Body of pancreas (tissue), 4 donors: ENCODE measurements at regions not wholly inside any gene's neighbourhood (a gene's known extent, or its start where the extent isn't known, plus 50 kb on each side); places are given as distances from the start of the nearest gene placed in this dataset.

ENCODE experiments used
- POLR2A ChIP-seq, 3 donors: fragments of 450-650 bp; IDR thresholded peaks; one replicate each; pipeline ENCODE4 v1.6.1; 2016; ENCODE audit warnings: antibody characterized with exemption in 3 of 3, mild to moderate bottlenecking in 2 of 3
- TF ChIP-seq, protein P1 (sequence below), 7 experiments: fragments of 450-650 bp in 4 of 7; fragments of 200-600 bp in 3 of 7; sonication (generic) in 3 of 7; IDR thresholded peaks; one replicate each; pipeline ENCODE4 v1.5.1; 2016 to 2019; ENCODE audit warnings: antibody characterized with exemption in 7 of 7

DNA sequence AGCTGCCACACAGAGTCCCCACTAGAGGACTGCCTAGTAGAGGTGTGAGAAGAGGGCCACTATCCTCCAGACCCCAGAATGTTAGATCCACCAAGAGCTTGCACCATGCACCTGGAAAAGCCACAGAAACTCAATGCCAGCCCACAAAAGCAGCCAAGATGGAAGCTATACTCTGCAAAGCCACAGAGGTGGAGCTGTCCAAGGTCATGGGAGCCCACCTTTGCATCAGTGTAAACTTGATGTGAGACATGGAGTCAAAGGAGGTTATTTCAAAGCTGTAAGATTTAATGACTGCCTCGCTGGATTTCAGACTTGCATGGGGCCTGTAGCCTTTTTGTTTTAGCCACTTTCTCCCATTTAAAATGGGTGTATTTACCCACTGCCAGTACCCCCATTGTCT is 1030.1 kb upstream of the GRIA3 start:
- no peak for TF ChIP-seq POLR2A (IDR thresholded peaks at IDR 0.05)
- TF ChIP-seq, protein P1, sequence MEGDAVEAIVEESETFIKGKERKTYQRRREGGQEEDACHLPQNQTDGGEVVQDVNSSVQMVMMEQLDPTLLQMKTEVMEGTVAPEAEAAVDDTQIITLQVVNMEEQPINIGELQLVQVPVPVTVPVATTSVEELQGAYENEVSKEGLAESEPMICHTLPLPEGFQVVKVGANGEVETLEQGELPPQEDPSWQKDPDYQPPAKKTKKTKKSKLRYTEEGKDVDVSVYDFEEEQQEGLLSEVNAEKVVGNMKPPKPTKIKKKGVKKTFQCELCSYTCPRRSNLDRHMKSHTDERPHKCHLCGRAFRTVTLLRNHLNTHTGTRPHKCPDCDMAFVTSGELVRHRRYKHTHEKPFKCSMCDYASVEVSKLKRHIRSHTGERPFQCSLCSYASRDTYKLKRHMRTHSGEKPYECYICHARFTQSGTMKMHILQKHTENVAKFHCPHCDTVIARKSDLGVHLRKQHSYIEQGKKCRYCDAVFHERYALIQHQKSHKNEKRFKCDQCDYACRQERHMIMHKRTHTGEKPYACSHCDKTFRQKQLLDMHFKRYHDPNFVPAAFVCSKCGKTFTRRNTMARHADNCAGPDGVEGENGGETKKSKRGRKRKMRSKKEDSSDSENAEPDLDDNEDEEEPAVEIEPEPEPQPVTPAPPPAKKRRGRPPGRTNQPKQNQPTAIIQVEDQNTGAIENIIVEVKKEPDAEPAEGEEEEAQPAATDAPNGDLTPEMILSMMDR (IDR thresholded peaks at IDR 0.05): no peak
